Activated naive CD4-positive, alpha-beta T cell treated with anti-CD3 and anti-CD28 coated beads, Interleukin-2, amount 10 ng/mL, durations not matched to agents 7 days and 5 days (primary cell): ENCODE measurements at regions not wholly inside any gene's neighbourhood (a gene's known extent, or its start where the extent isn't known, plus 50 kb on each side); places are given as distances from the start of the nearest gene placed in this dataset.

ENCODE experiments used
- CTCF ChIA-PET: fragments of 350-600 bp; sonication (Branson Sonifier 250); formaldehyde crosslinking; loops from one replicate; lab custom pipeline; 2021; ENCODE audit warnings: antibody characterized with exemption; lab: Charles Lee
- DNase-seq: peaks from one replicate; pipeline ENCODE4 v3.0.0-alpha.2; 2020
- H3K27ac Mint-ChIP-seq: one replicate; pipeline ENCODE4 v1.8.0; 2021; ENCODE audit warnings: mild to moderate bottlenecking, moderate library complexity, mixed read lengths
- H3K27me3 Mint-ChIP-seq: one replicate; pipeline ENCODE4 v1.8.0; 2021; ENCODE audit warnings: mild to moderate bottlenecking, mixed read lengths
- H3K36me3 Mint-ChIP-seq: one replicate; pipeline ENCODE4 v1.8.0; 2021; ENCODE audit warnings: mixed read lengths
- H3K4me1 Mint-ChIP-seq: one replicate; pipeline ENCODE4 v1.8.0; 2021; ENCODE audit warnings: mixed read lengths
- H3K4me3 Mint-ChIP-seq: one replicate; pipeline ENCODE4 v1.8.0; 2021; ENCODE audit warnings: mild to moderate bottlenecking, moderate library complexity, mixed read lengths
- H3K9me3 Mint-ChIP-seq: one replicate; pipeline ENCODE4 v1.8.0; 2021; ENCODE audit warnings: mixed read lengths

- Mint-ChIP-seq H3K4me3 (no peak overlapping the region), H3K9me3 (no peaks in the 10 kb centered on the region), H3K27me3 (peaks cover 16% of the 10 kb centered on the region), H3K4me1 (no peaks in the 10 kb centered on the region), H3K36me3 (no peaks in the 10 kb centered on the region), H3K27ac (no peak overlapping the region)
- no peak for DNase-seq
- CTCF ChIA-PET: no interaction called here
Observed at GRCh38 chr3:13163848-13164382, 90.7 kb upstream of the IQSEC1 start.

- Mint-ChIP-seq H3K4me3 (no peak overlapping the region), H3K9me3 (no peaks in the 10 kb centered on the region), H3K27ac (no peak overlapping the region), H3K4me1 (no peaks in the 10 kb centered on the region), H3K27me3 (peaks cover 20% of the 10 kb centered on the region), H3K36me3 (no peaks in the 10 kb centered on the region)
- CTCF ChIA-PET: no interaction called here
- DNase-seq: peak; percentile 18
Observed at GRCh38 chr3:13162549-13163320, 89.5 kb upstream of the IQSEC1 start.

DNA sequence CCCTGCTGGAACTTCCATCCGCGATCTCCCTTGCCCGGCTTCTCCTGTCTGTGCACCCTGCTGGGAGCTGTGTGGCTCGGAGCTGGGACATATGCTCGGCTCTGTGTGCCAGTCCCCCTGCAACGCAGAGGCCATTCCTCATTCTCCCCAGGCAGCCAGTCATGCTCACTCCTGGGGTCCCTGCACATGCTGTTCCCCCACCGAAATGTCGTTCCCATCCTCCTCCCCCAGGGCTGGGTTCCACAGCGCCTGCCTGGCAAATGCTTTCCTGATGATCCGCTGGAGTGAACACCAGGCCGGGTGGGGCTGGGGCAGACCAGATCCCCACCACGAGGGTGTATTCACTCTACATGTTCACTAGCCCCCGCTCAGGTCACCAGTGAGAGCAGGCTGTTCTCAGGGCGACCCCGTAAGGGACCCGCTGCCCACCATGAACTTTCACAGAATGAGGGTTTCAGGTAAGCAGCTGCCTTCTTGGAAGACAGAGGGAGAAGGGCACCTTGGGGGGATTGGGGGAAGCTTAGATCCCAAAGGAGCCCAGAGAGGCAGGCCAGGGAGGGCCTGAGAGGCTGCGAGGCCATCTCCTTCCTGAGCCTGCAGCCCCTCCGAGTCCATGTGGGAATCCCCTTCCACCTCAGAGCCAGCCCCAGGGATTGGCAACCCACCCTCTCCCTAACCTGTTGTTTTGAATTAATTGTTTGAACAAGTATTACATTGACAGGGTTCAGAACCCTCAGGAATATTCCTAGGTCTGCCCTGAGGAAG, 88.7 kb upstream of the IQSEC1 start:
- H3K4me1 Mint-ChIP-seq: no peaks in the 10 kb centered on the region
- H3K9me3 Mint-ChIP-seq: no peaks in the 10 kb centered on the region
- peak; percentile 18 for DNase-seq
- CTCF ChIA-PET: no interaction called here
- H3K27me3 Mint-ChIP-seq: peaks cover 24% of the 10 kb centered on the region
- no peak overlapping the region for H3K4me3 Mint-ChIP-seq
- no peak overlapping the region for H3K27ac Mint-ChIP-seq
- H3K36me3 Mint-ChIP-seq: no peaks in the 10 kb centered on the region

DNA sequence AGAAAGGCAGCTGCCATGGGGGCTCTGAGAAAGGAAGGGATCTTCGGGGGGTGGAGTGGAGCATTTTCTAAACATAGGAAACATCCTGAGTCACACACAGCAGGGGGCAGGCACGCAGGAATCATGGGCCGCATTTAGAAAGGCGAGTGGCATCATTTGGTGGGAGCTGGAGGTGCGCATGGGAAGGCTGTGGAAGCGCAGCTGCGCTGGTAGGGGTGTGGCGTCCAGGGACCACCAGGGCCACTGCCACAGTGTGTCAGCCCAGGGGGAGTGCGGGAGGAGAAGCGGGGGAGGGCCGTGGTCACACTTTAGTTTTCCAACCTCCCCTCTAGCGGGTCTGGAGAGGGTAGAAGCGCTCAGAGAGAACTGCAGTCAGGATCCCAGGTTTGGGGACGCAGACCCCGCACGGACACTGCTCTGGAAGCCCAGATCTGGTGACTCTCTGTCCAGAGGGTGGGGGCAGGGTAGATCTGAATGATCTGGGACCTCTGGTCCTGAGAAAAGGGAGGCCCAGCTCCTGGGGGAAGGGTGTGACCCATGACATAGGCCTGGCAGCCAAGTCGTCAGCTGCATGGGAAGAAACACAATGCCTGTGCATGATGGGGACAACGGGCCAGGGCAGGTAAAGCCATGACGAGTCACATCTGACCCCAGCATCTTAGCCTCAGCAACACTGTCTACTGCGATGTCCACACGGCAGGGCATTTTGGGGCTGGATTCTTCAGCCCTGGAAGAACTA, 88.0 kb upstream of the IQSEC1 start:
- no peaks in the 10 kb centered on the region for H3K4me1 Mint-ChIP-seq
- no peak overlapping the region for H3K4me3 Mint-ChIP-seq
- H3K9me3 Mint-ChIP-seq: peaks cover 6% of the 10 kb centered on the region
- no peak overlapping the region for H3K27ac Mint-ChIP-seq
- peaks cover 29% of the 10 kb centered on the region for H3K27me3 Mint-ChIP-seq
- no peaks in the 10 kb centered on the region for H3K36me3 Mint-ChIP-seq
- peak; percentile 4 for DNase-seq
- CTCF ChIA-PET: no interaction called here

DNA sequence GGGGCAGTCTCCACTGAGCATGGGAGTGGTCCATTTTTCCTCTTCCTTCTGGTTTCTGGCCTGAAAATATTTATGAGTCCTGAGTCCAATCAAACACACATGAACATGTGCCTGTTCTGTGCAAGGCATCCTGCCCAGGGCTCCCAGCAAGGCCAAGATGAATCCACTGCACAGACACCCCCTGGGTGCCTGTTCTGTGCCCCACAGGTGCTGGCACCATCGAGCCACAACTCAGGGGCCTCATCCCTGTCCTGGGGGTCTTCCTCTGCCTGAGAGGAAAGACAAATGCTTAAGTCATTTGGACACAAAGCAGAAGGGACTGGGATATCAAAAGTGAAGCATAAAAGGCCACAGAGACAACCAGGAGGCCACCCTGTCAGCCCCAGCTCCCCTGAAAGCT, 87.4 kb upstream of the IQSEC1 start:
- CTCF ChIA-PET: interaction anchor here (0.6 kb wide), 1 partner anchor 302 kb away, joined by 5 read pairs; no protein-coding TSS in a partner anchor
- Mint-ChIP-seq H3K4me1 (no peaks in the 10 kb centered on the region), H3K27ac (no peak overlapping the region)

DNA sequence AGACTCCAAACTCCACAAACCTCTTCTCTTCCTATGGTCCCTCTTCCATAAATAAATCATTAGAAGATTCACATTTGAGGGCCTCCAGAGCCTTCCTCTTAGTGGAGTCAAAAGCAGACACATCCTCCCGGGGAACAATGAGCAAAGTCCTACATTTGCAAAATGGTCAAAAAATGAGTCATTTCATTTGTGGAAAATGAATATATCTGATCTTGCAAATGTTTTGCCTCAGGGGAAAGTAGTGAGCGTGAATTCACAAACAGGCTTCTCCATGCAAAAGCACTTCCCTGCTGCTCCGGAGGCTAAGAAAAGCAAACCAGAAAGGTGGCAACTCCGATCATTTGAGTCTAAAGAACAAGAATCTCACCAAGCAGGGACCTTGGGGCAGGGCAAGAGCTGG, 86.7 kb upstream of the IQSEC1 start:
- DNase-seq: peak; percentile 2
- CTCF ChIA-PET: no interaction called here
- Mint-ChIP-seq H3K4me1 (no peaks in the 10 kb centered on the region), H3K4me3 (no peak overlapping the region), H3K27ac (no peak overlapping the region), H3K27me3 (peaks cover 25% of the 10 kb centered on the region), H3K36me3 (no peaks in the 10 kb centered on the region), H3K9me3 (peaks cover 13% of the 10 kb centered on the region)

More for the DNA sequence above, 87.4 kb upstream of the IQSEC1 start:
- Mint-ChIP-seq H3K4me3 (no peak overlapping the region), H3K27me3 (peaks cover 27% of the 10 kb centered on the region), H3K9me3 (peaks cover 7% of the 10 kb centered on the region), H3K36me3 (no peaks in the 10 kb centered on the region)
- DNase-seq: peak; percentile 10

DNA sequence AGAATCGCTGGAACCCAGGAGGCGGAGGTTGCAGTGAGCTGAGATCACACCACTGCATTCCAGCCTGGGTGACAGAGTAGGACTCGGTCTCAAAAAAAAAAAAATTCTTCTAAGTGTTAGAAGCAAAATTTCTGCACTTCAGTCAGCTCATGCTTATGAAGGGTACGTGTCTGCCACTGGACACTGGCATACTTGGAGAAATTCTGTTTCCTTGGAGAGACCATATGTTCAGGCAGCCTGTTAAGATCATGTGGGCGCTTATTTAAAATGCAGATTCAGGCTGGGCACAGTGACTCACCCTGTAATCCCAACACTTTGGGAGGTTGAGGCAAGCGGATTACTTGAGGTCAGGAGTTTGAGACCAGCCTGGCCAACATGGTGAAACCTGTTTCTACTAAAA, 85.6 kb upstream of the IQSEC1 start:
- no peaks in the 10 kb centered on the region for H3K36me3 Mint-ChIP-seq

DNA sequence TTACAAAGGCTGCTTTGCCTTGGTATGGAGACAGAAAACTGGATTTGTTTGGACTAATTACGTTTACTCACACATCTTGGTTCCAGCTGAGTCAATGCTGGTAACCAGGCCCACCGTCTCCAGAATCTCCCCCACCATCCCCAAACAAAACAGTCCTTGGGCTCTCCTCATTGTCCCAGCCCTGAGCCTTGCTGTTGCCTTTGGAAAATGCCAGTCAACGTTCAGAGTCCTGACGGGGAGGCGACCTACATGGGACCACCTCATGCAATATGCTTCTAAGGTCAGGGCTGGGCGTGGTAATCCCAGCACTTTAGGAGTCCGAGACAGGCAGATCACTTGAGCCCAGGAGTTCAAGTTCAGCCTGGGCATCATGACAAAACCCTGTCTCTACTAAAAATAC, 85.2 kb upstream of the IQSEC1 start:
- peaks cover 18% of the 10 kb centered on the region for H3K9me3 Mint-ChIP-seq
- H3K36me3 Mint-ChIP-seq: no peaks in the 10 kb centered on the region
- H3K27ac Mint-ChIP-seq: no peak overlapping the region
- peaks cover 33% of the 10 kb centered on the region for H3K27me3 Mint-ChIP-seq
- no peak overlapping the region for H3K4me3 Mint-ChIP-seq
- DNase-seq: peak; percentile 11
- H3K4me1 Mint-ChIP-seq: no peaks in the 10 kb centered on the region
- CTCF ChIA-PET: no interaction called here

More for the DNA sequence above, 85.6 kb upstream of the IQSEC1 start:
- H3K4me3 Mint-ChIP-seq: no peak overlapping the region
- H3K27me3 Mint-ChIP-seq: peaks cover 28% of the 10 kb centered on the region
- DNase-seq: peak; percentile 3
- CTCF ChIA-PET: no interaction called here
- H3K4me1 Mint-ChIP-seq: no peaks in the 10 kb centered on the region
- no peak overlapping the region for H3K27ac Mint-ChIP-seq
- H3K9me3 Mint-ChIP-seq: peaks cover 18% of the 10 kb centered on the region

- no peak for DNase-seq
- Mint-ChIP-seq H3K27ac (no peak overlapping the region), H3K36me3 (no peaks in the 10 kb centered on the region), H3K27me3 (peaks cover 36% of the 10 kb centered on the region), H3K9me3 (peaks cover 18% of the 10 kb centered on the region), H3K4me1 (no peaks in the 10 kb centered on the region), H3K4me3 (no peak overlapping the region)
- CTCF ChIA-PET: no interaction called here
Observed at GRCh38 chr3:13157986-13158385, 84.8 kb upstream of the IQSEC1 start.

GRCh38 chr3:13152826-13153710, 79.8 kb upstream of the IQSEC1 start:
- Mint-ChIP-seq H3K4me3 (no peak overlapping the region), H3K27me3 (peaks cover 33% of the 10 kb centered on the region), H3K9me3 (peaks cover 18% of the 10 kb centered on the region), H3K4me1 (peaks cover 12% of the 10 kb centered on the region), H3K36me3 (no peaks in the 10 kb centered on the region), H3K27ac (no peak overlapping the region)
- peak; percentile 11 for DNase-seq
- CTCF ChIA-PET: no interaction called here

GRCh38 chr3:13150624-13151023, 77.4 kb upstream of the IQSEC1 start:
- Mint-ChIP-seq H3K4me3 (no peak overlapping the region), H3K9me3 (peaks cover 11% of the 10 kb centered on the region), H3K4me1 (peaks cover 12% of the 10 kb centered on the region), H3K27ac (no peak overlapping the region), H3K27me3 (peaks cover 22% of the 10 kb centered on the region), H3K36me3 (no peaks in the 10 kb centered on the region)
- CTCF ChIA-PET: interaction anchor here (1.1 kb wide), 1 partner anchor 9 kb away, joined by 3 read pairs; no protein-coding TSS in a partner anchor
- DNase-seq: peak; percentile 14

GRCh38 chr3:13149330-13150108, 76.3 kb upstream of the IQSEC1 start:
- Mint-ChIP-seq H3K36me3 (no peaks in the 10 kb centered on the region), H3K27me3 (peaks cover 26% of the 10 kb centered on the region), H3K4me1 (peaks cover 12% of the 10 kb centered on the region), H3K4me3 (peak overlapping the region; percentile 13), H3K9me3 (peaks cover 1% of the 10 kb centered on the region), H3K27ac (peak overlapping the region; percentile 90)
- no peak for DNase-seq
- CTCF ChIA-PET: no interaction called here
